Ishikawa (cell line): ENCODE measurements at regions not wholly inside any gene's neighbourhood (a gene's known extent, or its start where the extent isn't known, plus 50 kb on each side); places are given as distances from the start of the nearest gene placed in this dataset.

Source experiments
- CEBPB ChIP-seq: IDR thresholded peaks from 2 replicates; pipeline ENCODE4 v1.6.1; 2012
- CREB1 ChIP-seq: IDR thresholded peaks from 2 replicates; pipeline ENCODE4 v1.6.1; 2012; ENCODE audit warnings: low read depth
- EGR1 ChIP-seq: IDR thresholded peaks from 2 replicates; pipeline ENCODE4 v1.6.1; 2012
- EP300 ChIP-seq: IDR thresholded peaks from 2 replicates; pipeline ENCODE4 v1.6.1; 2012; ENCODE audit warnings: borderline replicate concordance
- FOXM1 ChIP-seq: IDR thresholded peaks from 2 replicates; pipeline ENCODE4 v1.6.1; 2012; ENCODE audit warnings: low read depth, borderline replicate concordance
- NFIC ChIP-seq: IDR thresholded peaks from 2 replicates; pipeline ENCODE4 v1.6.1; 2012
- RAD21 ChIP-seq: IDR thresholded peaks from 2 replicates; pipeline ENCODE4 v1.6.1; 2012; ENCODE audit warnings: low read depth
- TAF1 ChIP-seq: IDR thresholded peaks from 2 replicates; pipeline ENCODE4 v1.6.1; 2012; ENCODE audit warnings: low read depth, mild to moderate bottlenecking
- TCF12 ChIP-seq: IDR thresholded peaks from 2 replicates; pipeline ENCODE4 v1.6.1; 2012; ENCODE audit warnings: low read depth
- TEAD4 ChIP-seq: IDR thresholded peaks from 2 replicates; pipeline ENCODE4 v1.6.1; 2012
- YY1 ChIP-seq: IDR thresholded peaks from 2 replicates; pipeline ENCODE4 v1.6.1; 2012; ENCODE audit warnings: low read depth
- ZBTB7A ChIP-seq: IDR thresholded peaks from 2 replicates; pipeline ENCODE4 v1.6.1; 2012; ENCODE audit warnings: low read depth
- TF ChIP-seq, protein P1 (sequence below): IDR thresholded peaks from 2 replicates; pipeline ENCODE4 v1.6.1; 2012
- TF ChIP-seq, protein P2 (sequence below): IDR thresholded peaks from 2 replicates; pipeline ENCODE4 v1.6.1; 2012; ENCODE audit warnings: low read depth, mild to moderate bottlenecking
- TF ChIP-seq, protein P3 (sequence below): IDR thresholded peaks from 2 replicates; pipeline ENCODE4 v1.6.1; 2012

DNA sequence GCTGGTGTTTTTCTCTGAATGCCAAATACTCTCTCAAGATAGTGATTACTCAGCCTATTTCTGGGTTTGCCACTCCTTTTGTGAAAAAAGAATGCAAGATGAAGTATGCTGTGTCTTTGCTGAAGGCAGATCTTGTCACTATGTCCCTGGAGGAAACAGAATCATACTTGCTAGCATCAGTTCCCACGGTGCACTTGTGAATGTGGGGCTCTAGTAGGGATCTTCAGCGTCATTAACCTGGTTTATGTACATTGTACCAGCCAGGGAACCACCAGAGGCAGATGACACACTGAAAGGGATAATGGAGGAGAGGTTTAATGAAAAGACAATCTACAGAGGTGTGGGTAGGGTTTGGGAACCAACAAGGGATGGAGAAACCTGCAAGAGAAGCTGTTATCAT lies 131.0 kb upstream of the CXCR4 start:
- TF ChIP-seq ZBTB7A (no peak), RAD21 (no peak), CREB1 (no peak), EGR1 (no peak), TEAD4 (no peak)
- TF ChIP-seq, protein P1, sequence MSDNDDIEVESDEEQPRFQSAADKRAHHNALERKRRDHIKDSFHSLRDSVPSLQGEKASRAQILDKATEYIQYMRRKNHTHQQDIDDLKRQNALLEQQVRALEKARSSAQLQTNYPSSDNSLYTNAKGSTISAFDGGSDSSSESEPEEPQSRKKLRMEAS, result no peak
- TF ChIP-seq, protein P2, sequence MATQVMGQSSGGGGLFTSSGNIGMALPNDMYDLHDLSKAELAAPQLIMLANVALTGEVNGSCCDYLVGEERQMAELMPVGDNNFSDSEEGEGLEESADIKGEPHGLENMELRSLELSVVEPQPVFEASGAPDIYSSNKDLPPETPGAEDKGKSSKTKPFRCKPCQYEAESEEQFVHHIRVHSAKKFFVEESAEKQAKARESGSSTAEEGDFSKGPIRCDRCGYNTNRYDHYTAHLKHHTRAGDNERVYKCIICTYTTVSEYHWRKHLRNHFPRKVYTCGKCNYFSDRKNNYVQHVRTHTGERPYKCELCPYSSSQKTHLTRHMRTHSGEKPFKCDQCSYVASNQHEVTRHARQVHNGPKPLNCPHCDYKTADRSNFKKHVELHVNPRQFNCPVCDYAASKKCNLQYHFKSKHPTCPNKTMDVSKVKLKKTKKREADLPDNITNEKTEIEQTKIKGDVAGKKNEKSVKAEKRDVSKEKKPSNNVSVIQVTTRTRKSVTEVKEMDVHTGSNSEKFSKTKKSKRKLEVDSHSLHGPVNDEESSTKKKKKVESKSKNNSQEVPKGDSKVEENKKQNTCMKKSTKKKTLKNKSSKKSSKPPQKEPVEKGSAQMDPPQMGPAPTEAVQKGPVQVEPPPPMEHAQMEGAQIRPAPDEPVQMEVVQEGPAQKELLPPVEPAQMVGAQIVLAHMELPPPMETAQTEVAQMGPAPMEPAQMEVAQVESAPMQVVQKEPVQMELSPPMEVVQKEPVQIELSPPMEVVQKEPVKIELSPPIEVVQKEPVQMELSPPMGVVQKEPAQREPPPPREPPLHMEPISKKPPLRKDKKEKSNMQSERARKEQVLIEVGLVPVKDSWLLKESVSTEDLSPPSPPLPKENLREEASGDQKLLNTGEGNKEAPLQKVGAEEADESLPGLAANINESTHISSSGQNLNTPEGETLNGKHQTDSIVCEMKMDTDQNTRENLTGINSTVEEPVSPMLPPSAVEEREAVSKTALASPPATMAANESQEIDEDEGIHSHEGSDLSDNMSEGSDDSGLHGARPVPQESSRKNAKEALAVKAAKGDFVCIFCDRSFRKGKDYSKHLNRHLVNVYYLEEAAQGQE, result no peak
- TF ChIP-seq, protein P3, sequence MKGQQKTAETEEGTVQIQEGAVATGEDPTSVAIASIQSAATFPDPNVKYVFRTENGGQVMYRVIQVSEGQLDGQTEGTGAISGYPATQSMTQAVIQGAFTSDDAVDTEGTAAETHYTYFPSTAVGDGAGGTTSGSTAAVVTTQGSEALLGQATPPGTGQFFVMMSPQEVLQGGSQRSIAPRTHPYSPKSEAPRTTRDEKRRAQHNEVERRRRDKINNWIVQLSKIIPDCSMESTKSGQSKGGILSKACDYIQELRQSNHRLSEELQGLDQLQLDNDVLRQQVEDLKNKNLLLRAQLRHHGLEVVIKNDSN, result no peak

DNA sequence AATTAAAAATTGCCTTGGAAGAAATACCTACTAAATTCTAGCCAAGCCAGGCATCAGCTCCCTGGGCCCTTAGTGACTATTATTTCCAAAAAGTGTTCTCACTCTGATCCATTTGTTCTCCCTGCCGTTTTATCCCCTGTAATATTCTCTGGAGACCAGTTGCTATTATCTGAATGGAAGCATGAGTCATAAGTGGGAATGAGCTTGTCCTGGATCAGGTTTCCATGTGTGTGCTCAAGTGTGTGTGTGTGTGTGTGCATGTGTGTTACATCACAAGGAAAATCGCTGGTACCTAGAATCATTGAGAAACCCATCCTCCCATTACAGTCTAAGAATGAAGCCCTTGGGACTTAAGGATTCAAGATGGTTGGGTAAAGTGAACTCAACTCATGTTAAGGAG lies 130.3 kb upstream of the CXCR4 start:
- TF ChIP-seq TAF1 (no peak), EP300 (no peak), RAD21 (no peak)
- TF ChIP-seq, protein P2, result no peak

DNA sequence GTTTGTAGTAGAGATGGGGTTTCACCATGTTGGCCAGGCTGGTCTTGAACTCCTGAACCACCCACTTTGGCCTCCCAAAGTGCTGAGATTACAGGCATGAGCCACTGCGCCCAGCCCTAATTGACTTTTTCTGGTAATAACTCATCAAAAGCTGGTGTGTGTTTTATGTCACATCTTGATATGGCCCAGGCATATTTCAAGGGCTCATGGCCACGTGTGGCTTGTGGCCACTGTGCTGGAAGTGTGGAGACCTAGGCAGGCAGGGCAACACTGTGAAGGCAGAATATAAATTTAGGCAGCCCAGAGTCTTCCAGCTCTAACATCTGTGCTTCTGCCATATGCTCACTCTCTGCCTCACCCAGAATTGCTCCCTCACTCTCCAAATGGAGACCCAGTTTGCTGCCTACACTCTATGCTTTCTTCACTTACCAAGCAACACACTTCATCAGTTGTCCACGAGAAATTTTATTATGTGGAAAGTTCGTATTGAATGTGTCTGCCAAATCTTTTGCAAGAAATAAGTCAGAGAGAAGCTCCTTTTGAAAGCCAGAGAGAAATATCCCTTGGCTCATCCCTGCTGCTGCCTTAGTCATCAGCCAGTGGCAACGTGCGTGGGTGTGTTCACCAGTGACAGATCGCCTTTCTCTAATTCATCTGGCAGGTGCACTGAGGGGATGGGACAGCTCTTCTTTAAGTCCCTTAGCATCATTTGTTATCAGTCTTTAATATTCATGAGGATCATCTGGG lies 129.4 kb upstream of the CXCR4 start:
- no peak for TF ChIP-seq TCF12
- TF ChIP-seq, protein P1, result no peak
- no peak for TF ChIP-seq NFIC
- TF ChIP-seq YY1, result no peak
- no peak for TF ChIP-seq TAF1
- no peak for TF ChIP-seq CEBPB
- TF ChIP-seq RAD21, result no peak
- TF ChIP-seq, protein P3, result no peak
- TF ChIP-seq CREB1, result no peak
- TF ChIP-seq ZBTB7A, result no peak
- no peak for TF ChIP-seq FOXM1
- no peak for TF ChIP-seq EGR1

DNA sequence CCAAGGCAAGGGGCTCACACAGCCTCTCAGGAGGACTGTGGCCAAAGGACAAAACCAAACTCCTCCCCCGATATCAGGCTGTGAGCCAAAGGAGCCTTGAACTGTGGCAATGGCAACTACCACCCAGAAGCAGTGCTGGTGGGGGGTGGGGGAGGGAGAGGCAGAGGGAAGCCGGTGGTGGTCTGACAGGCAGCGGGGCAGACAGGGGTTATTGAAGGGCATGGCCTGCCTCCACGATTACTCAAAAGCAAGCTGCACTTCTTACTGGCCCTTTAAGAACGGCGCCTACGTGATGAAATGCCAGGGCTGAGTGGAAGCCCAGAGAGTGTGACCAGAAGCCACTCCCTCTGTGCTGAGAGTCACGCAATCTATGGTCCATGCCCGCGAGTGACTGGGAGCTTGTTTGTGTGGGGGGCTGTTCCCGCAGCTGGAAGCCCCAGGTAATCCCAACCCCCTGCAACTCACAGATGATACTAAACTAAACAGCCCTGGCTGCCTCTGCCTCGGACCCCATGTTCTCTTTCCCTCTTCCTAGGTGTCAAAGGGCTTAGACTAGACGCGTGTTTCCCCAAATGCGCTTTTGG lies 128.2 kb upstream of the CXCR4 start:
- no peak for TF ChIP-seq CREB1
- TF ChIP-seq NFIC, result peak; percentile 52
- TF ChIP-seq TAF1, result no peak
- no peak for TF ChIP-seq RAD21
- TF ChIP-seq EP300, result peak; percentile 71; the same call in 1 of the 2 replicates
- no peak for TF ChIP-seq EGR1
- 0 out of 2 replicates have a peak, but pooled peaks have one; percentile 29 for TF ChIP-seq TCF12
- TF ChIP-seq TEAD4, result peak; percentile 65
- TF ChIP-seq, protein P1, result peak; percentile 50
- TF ChIP-seq ZBTB7A, result 0 out of 2 replicates have a peak, but pooled peaks have one; percentile 37
- TF ChIP-seq, protein P3, result no peak
- no peak for TF ChIP-seq FOXM1
- TF ChIP-seq YY1, result no peak
- TF ChIP-seq CEBPB, result peak; percentile 49; the same call in 1 of the 2 replicates
- TF ChIP-seq, protein P2, result no peak
